ENCODE measurements at regions not wholly inside any gene's neighbourhood (a gene's known extent, or its start where the extent isn't known, plus 50 kb on each side); places are given as distances from the start of the nearest gene placed in this dataset.

DNA sequence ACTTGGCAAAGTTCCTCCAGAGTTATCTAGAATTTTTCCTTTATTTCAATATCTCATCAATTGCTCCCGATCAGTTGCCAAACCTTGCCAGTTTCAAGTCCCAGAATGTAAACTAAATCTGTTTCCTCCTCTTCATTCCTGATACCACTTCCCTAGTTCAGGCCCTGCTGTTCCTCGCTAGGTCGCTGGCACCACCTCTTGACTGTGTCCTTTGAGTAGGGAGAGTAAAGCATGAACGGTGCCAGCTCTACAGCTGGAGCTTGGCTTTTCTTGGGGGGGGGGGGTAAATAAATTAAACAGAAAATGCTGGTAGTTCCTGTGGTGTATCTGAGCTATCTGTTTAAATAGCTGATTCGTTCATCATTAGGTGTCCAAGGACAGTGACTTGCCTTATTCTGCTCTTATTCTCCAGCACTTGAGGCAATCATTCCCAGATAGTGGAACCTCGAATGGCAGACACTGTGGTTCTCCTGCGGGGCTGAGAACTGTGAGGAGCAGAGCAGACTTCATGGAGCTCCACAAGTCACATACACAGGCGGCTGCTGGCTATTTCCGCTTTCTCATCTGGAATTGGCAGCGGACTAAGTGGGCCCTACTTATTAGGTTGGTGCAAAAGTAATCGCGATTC lies 168.3 kb upstream of the FAT1 start:
- DNase-seq, result no peak

- no peak for DNase-seq
Measured at GRCh38 chr4:186898367-186898766, 174.7 kb upstream of the FAT1 start.

GRCh38 chr4:186900232-186900900 lies 176.7 kb upstream of the FAT1 start:
- DNase-seq, result no peak

- no peak for DNase-seq
Measured at GRCh38 chr4:186900984-186901383, 177.3 kb upstream of the FAT1 start.

GRCh38 chr4:186901850-186902249 lies 178.2 kb upstream of the FAT1 start:
- no peak for DNase-seq

DNA sequence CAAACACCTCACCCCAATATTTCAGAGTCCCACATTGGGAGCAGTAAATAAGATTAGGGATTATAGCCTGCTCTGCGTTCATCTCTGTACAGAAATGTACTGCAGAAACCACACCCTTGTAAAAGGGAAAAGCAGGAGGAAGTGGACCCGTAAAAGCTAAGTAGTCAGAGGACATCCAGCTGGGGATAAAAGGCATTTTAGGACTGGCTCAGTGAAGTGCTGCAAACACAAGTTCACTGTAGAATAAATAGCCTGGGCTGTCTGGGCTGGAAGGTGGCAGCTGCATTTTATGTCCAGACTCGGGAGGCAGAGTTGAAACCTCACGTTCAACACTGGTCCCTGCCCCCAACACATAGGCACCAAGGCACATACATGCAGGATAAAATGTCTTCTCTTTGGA lies 178.7 kb upstream of the FAT1 start:
- DNase-seq, result no peak

DNA sequence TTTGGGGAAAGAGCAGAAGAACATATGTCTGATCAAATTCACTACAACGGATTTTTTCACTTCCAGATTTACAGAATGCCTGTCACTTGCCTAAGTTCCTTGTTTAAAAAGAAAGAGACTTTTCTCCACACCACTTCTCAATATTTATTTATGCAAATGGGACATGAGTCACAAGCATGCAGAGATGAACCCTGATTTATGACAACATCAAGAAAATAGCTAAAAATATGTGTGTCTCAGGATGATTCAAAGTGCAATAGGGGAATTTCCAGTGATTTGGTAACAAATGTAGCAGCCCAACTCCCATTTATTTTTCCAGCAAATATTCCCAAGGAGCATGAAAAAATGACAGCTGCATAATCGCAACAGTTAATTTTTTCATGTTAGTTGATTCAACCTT lies 180.4 kb upstream of the FAT1 start:
- DNase-seq, result no peak

- DNase-seq, result no peak
Measured at GRCh38 chr4:186906722-186907121, 183.1 kb upstream of the FAT1 start.

- DNase-seq, result no peak
Measured at GRCh38 chr4:186910385-186910784, 186.7 kb upstream of the FAT1 start.

DNA sequence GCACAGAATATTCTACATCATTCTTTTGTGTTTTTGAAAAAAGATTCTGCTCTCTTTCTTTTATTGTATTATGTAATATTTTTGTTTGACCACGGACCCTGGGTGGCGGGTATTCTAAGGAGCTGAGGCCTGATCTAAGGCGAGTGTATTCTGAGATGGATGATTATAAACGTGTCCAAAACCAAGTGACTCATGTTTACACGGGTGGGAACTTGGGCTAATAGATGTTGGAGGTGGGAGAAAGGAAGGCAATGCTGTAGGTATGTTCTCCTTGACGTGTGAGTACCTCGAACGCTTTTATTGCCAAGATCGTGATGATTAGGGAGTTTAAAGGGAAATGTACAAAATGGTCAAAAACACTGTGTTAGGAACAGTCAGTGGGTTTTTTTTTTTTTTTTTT lies 188.9 kb upstream of the FAT1 start:
- DNase-seq, result no peak

DNA sequence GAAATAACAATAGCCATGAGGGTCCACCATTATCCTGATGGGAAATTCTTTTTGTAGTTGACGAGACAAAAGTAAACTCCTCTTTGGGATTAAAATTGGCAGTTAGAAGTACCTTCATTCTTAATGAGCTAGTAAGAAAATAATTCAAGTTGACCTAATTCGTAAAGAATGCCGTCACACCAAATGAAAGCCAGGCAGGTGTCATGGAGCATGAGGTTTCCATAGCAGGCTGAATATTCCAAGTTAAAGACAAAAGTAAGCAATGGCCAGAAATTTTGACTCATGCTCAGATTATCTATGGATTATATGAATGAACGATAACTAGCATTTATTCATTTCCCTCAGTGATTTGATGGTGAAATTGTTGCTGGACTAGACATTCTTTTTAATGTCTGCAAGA lies 192.2 kb upstream of the FAT1 start:
- no peak for DNase-seq

- DNase-seq, result no peak
Measured at GRCh38 chr4:186917136-186917535, 193.5 kb upstream of the FAT1 start.

DNA sequence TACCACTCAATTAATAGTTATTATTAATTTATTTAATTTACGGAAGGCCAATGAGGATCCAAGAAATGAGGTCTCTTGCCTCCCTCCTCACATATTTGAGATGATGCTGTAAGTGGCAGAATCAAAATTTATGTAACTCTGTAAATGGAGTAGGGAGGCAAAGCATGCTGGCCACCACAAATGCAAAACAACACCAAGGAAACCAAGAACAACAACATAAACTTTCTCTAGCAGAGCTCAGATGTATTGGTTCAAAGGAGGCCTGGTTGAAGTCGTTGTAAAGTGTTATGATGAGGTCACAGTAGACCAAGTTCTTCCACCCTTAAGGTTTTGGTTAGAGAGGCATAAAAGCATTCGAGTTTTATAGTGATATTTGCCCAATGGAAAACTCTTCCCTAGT lies 194.8 kb upstream of the FAT1 start:
- DNase-seq, result no peak

DNA sequence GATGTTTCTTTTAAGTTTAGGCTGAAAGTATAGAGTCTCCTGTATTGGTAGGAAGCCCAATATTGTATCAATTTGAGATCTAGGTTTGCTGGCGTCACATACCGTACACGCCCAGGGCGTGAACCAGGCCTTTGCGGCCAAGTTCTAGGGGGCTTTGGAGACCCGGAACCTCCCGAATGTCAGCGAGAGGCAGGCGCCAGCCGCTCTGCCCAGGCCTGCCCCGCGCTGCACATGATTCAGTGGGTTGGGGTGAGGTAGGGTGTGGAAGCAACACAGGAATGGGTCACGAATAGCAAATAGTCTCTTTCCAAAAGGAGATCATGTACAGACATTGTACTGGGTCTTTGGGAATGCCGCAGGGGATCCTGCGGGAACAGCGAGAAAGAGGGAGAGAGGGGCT lies 195.7 kb upstream of the FAT1 start:
- DNase-seq, result no peak

DNA sequence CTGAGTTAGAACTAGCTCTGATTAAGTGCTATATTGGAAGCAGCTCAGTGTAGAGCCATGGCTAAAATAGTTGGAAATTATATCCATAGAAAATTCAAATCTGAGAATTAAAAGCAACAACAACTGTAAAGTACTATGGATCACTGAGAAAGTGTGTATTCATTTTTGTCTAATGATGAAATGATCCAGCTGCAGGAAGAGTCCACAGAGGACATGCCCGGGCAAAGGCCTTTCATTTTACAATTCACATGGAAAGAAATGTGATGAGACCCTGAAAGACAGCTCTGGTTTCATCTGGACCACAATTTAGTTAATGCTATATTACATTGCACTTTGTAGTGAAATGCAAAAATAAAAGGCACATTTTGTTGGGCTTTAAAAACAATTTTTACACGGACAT lies 196.8 kb upstream of the FAT1 start:
- no peak for DNase-seq

GRCh38 chr4:186920992-186921391 lies 197.3 kb upstream of the FAT1 start:
- DNase-seq, result no peak

- DNase-seq, result no peak
Measured at GRCh38 chr4:186924723-186925122, 201.1 kb upstream of the FAT1 start.

GRCh38 chr4:186927624-186928023 lies 204.0 kb upstream of the FAT1 start:
- no peak for DNase-seq

DNA sequence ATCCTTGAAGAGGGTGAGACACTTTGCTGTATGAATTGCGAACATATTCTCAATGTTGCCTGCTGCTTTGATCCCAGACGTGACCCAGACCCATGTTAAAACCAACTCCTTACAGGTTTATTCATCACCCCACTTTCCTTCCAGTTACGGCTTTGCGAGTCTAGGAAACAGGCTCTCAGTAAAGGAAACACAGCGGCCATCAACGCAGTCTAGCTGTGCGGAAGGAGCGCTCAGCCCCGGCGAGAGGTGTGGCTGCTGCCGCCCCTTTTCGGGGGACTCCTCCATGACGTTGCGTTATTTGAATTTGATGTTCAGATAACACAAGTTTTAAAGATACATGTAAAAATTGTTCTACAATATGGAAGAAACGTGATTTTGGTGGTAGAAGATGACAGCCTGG lies 206.4 kb upstream of the FAT1 start:
- DNase-seq, result no peak

DNA sequence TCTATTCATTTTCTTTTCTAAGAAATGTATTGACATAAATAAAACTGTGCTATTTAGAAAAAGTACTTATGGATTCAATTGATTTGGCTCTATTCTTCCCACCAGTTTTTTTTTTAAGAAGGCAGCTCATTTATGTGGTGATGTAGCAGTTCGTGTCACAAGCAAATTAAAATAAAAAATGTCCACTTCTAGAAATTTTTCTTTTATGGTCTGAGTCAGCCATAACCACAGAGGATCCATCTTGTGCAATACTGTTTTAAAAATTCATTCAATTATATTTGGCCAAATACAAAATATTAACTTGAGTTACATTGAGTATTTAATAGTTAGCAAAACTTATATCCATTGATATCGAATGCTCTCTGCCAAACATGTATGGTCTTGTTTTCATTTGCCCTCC lies 207.9 kb upstream of the FAT1 start:
- DNase-seq, result no peak

- no peak for DNase-seq
Measured at GRCh38 chr4:186932196-186932595, 208.5 kb upstream of the FAT1 start.

GRCh38 chr4:186932631-186933187 lies 209.1 kb upstream of the FAT1 start:
- no peak for DNase-seq

DNA sequence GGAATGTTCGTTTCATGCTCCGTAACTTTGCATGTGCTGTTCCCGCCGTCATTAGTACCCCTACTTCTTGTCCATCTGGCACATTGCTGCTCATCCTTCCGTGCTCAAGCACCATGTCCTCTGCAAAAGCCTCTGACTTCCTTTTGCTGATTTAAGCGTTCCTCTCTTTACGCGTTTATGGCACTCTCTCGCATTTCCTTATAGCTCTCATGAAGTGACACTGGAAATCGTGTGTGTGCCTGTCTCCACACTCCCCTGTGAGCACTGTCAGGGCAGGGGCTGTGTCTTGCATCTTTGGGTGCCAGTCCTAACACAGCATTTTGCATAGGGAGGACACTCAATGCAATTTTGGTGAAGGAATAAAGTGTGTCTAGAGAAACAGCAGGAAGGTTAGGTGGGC lies 210.6 kb upstream of the FAT1 start:
- no peak for DNase-seq

DNA sequence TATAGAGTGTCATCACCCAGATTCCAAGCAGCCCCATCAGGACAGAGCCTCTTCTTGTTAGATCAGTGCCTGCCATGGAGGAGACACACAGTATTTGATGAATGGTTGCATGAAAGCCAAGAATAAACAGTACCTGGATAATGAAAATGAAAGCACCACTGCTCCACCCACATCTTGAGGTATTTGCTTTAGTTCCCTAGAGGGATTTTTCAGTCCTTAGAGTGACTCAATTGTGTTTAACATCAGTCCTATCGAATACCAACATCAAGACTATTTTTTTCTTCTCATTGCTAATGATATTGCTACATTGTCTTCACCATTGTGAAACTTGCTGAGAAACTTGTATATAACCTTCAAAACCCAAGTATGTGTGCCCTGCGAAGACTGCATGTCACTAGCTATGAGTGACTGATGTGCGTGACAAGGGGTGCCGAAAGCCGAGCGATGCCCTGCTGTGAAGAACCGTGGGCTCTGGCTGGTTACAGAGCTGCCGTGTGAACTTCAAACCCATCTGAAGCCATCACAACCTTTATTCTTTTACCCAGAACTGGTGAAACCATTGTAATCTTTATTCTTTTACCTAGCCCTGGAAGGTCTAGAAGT lies 211.3 kb upstream of the FAT1 start:
- no peak for DNase-seq
